LoVo (cell line): ENCODE measurements at regions not wholly inside any gene's neighbourhood (a gene's known extent, or its start where the extent isn't known, plus 50 kb on each side); places are given as distances from the start of the nearest gene placed in this dataset.
"Not testable (repeated sequence)": the region's sequence is repeated elsewhere in the genome, so short reads cannot be mapped to it uniquely, and the experiment has no call there.

Experiments
- DNase-seq: peaks from one replicate; pipeline ENCODE4 v3.0.0-alpha.2; 2016; ENCODE audit warnings: low spot score

GRCh38 chr5:91493086-91493485, 110.0 kb upstream of the ARRDC3 start:
- no peak for DNase-seq

- DNase-seq: no peak
These were observed 108.1 kb upstream of the ARRDC3 start for GRCh38 chr5:91491229-91491628.

GRCh38 chr5:91490316-91490715, 107.2 kb upstream of the ARRDC3 start:
- no peak for DNase-seq

- no peak for DNase-seq
These were observed 104.3 kb upstream of the ARRDC3 start for GRCh38 chr5:91487420-91487819.

GRCh38 chr5:91486638-91487037, 103.5 kb upstream of the ARRDC3 start:
- no peak for DNase-seq

GRCh38 chr5:91484662-91485061, 101.5 kb upstream of the ARRDC3 start:
- DNase-seq: no peak

GRCh38 chr5:91479376-91479775, 96.3 kb upstream of the ARRDC3 start:
- DNase-seq: not testable (repeated sequence)

GRCh38 chr5:91478096-91478495, 95.0 kb upstream of the ARRDC3 start:
- DNase-seq: no peak

- DNase-seq: no peak
These were observed 94.3 kb upstream of the ARRDC3 start for GRCh38 chr5:91477408-91477807.

- no peak for DNase-seq
These were observed 91.1 kb upstream of the ARRDC3 start for GRCh38 chr5:91474201-91474600.

GRCh38 chr5:91472631-91473030, 89.5 kb upstream of the ARRDC3 start:
- no peak for DNase-seq

GRCh38 chr5:91469517-91470165, 86.5 kb upstream of the ARRDC3 start:
- DNase-seq: peak; percentile 53

GRCh38 chr5:91468651-91469422, 85.7 kb upstream of the ARRDC3 start:
- DNase-seq: peak; percentile 9

- DNase-seq: no peak
These were observed 81.9 kb upstream of the ARRDC3 start for GRCh38 chr5:91464886-91465646.

- DNase-seq: no peak
These were observed 74.6 kb upstream of the ARRDC3 start for GRCh38 chr5:91457681-91458058.

- no peak for DNase-seq
These were observed 74.0 kb upstream of the ARRDC3 start for GRCh38 chr5:91456928-91457680.

- no peak for DNase-seq
These were observed 66.0 kb upstream of the ARRDC3 start for GRCh38 chr5:91449083-91449482.

GRCh38 chr5:91448079-91448478, 65.0 kb upstream of the ARRDC3 start:
- DNase-seq: not testable (repeated sequence)

GRCh38 chr5:91446880-91447279, 63.8 kb upstream of the ARRDC3 start:
- not testable (repeated sequence) for DNase-seq

GRCh38 chr5:91443761-91444467, 60.8 kb upstream of the ARRDC3 start:
- no peak for DNase-seq

- DNase-seq: no peak
These were observed 59.9 kb upstream of the ARRDC3 start for GRCh38 chr5:91443023-91443422.

GRCh38 chr5:91441082-91441481, 58.0 kb upstream of the ARRDC3 start:
- DNase-seq: no peak
